ENCODE measurements at regions not wholly inside any gene's neighbourhood (a gene's known extent, or its start where the extent isn't known, plus 50 kb on each side); places are given as distances from the start of the nearest gene placed in this dataset.

GRCh38 chr17:5694551-5694950 lies 110.2 kb upstream of the NLRP1 start:
- DNase-seq (ENCODE audit: low read depth in 2 of 2) = no peak

- no peak for DNase-seq (ENCODE audit: low read depth in 2 of 2)
These were observed 111.2 kb upstream of the NLRP1 start for GRCh38 chr17:5695480-5695879.

- DNase-seq (ENCODE audit: low read depth in 2 of 2) = no peak
These were observed 114.7 kb upstream of the NLRP1 start for GRCh38 chr17:5698959-5699358.

- DNase-seq (ENCODE audit: low read depth in 2 of 2) = no peak
These were observed 115.5 kb upstream of the NLRP1 start for GRCh38 chr17:5699814-5700213.

- DNase-seq (ENCODE audit: low read depth in 2 of 2) = no peak
These were observed 116.4 kb upstream of the NLRP1 start for GRCh38 chr17:5700745-5701144.

GRCh38 chr17:5701381-5701780 lies 117.1 kb upstream of the NLRP1 start:
- DNase-seq (ENCODE audit: low read depth in 2 of 2) = no peak

- no peak for DNase-seq (ENCODE audit: low read depth in 2 of 2)
These were observed 118.7 kb upstream of the NLRP1 start for GRCh38 chr17:5702951-5703510.

GRCh38 chr17:5703736-5704135 lies 119.4 kb upstream of the NLRP1 start:
- no peak for DNase-seq (ENCODE audit: low read depth in 2 of 2)

- DNase-seq (ENCODE audit: low read depth in 2 of 2) = no peak
These were observed 121.0 kb upstream of the NLRP1 start for GRCh38 chr17:5705081-5705875.

GRCh38 chr17:5705876-5706576 lies 121.7 kb upstream of the NLRP1 start:
- DNase-seq (ENCODE audit: low read depth in 2 of 2) = no peak

GRCh38 chr17:5706577-5707210 lies 122.4 kb upstream of the NLRP1 start:
- DNase-seq (ENCODE audit: low read depth in 2 of 2) = peak; percentile 10 to 28

- DNase-seq (ENCODE audit: low read depth in 2 of 2) = no peak
These were observed 123.2 kb upstream of the NLRP1 start for GRCh38 chr17:5707482-5707881.

- DNase-seq (ENCODE audit: low read depth in 2 of 2) = no peak
These were observed 124.0 kb upstream of the NLRP1 start for GRCh38 chr17:5708344-5708743.

GRCh38 chr17:5711344-5711743 lies 127.0 kb upstream of the NLRP1 start:
- DNase-seq (ENCODE audit: low read depth in 2 of 2) = no peak

GRCh38 chr17:5714993-5715392 lies 130.7 kb upstream of the NLRP1 start:
- no peak for DNase-seq (ENCODE audit: low read depth in 2 of 2)

- DNase-seq (ENCODE audit: low read depth in 2 of 2) = no peak
These were observed 131.2 kb upstream of the NLRP1 start for GRCh38 chr17:5715478-5715877.

GRCh38 chr17:5718726-5719125 lies 134.4 kb upstream of the NLRP1 start:
- DNase-seq (ENCODE audit: low read depth in 2 of 2) = no peak

- DNase-seq (ENCODE audit: low read depth in 2 of 2) = no peak
These were observed 135.7 kb upstream of the NLRP1 start for GRCh38 chr17:5719976-5720375.

GRCh38 chr17:5730373-5730772 lies 146.1 kb upstream of the NLRP1 start:
- no peak for DNase-seq (ENCODE audit: low read depth in 2 of 2)

GRCh38 chr17:5740937-5741336 lies 156.6 kb upstream of the NLRP1 start:
- DNase-seq (ENCODE audit: low read depth in 2 of 2) = no peak

GRCh38 chr17:5741810-5742209 lies 157.5 kb upstream of the NLRP1 start:
- no peak for DNase-seq (ENCODE audit: low read depth in 2 of 2)

GRCh38 chr17:5745111-5745813 lies 161.0 kb upstream of the NLRP1 start:
- DNase-seq (ENCODE audit: low read depth in 2 of 2) = no peak
